GM12878 (cell line): ENCODE measurements at regions not wholly inside any gene's neighbourhood (a gene's known extent, or its start where the extent isn't known, plus 50 kb on each side); places are given as distances from the start of the nearest gene placed in this dataset.

Experiments
- ATAC-seq: fragments of 200-7000 bp; cut with Tn5 transposase; 3 replicates; pipeline ENCODE4 v1.9.1; 2020; ENCODE audit warnings: mild to moderate bottlenecking, moderate library complexity
- BruUV-seq: library from RNA; stranded (reverse); fragments of 400-500 nt; replicated peaks from 2 replicates; lab custom pipeline; 2021; lab: Mats Ljungman, UMichigan
- CTCF ChIA-PET: fragments of 300-600 bp; sonication (Branson Sonifier 250); formaldehyde crosslinking; extraction: SDS; loops from one replicate; lab custom pipeline; 2021; ENCODE audit warnings: inconsistent platforms; lab: Yijun Ruan, JAX
- POLR2A ChIA-PET: fragments of 350-600 bp; formaldehyde crosslinking; extraction: SDS; loops from one replicate; lab custom pipeline; 2021; ENCODE audit warnings: inconsistent platforms; lab: Charles Lee
- RAD21 ChIA-PET: fragments of 300-600 bp; sonication (Branson Sonifier 250); formaldehyde crosslinking; loops from one replicate; lab custom pipeline; 2023; ENCODE audit warnings: antibody characterized with exemption; ENCODE audit not compliant: unreplicated experiment; lab: Charles Lee
- SMC1A ChIA-PET: fragments of 300-600 bp; sonication (Branson Sonifier 250); formaldehyde crosslinking; loops from one replicate; lab custom pipeline; 2023; ENCODE audit not compliant: unreplicated experiment, uncharacterized antibody; lab: Charles Lee
- DNase-seq: peaks from one replicate; pipeline ENCODE4 v3.0.0-alpha.2; 2011; ENCODE audit warnings: low read depth, low spot score
- FAIRE-seq: peaks from 3 replicates; lab custom pipeline; 2011; peaks lifted over from hg19 to GRCh38; lab: Jason Lieb, UNC
- H2AFZ ChIP-seq: 2 replicates; pipeline ENCODE4 v1.6.0; 2011; ENCODE audit warnings: low read depth, low read length, control low read depth; ENCODE audit not compliant: control insufficient read depth
- H3K27ac ChIP-seq: 2 replicates; pipeline ENCODE4 v1.5.1; 2011; ENCODE audit warnings: control low read depth; ENCODE audit not compliant: control insufficient read depth, insufficient read depth
- H3K27me3 ChIP-seq, 2 experiments: replicated peaks in 1 of 2; 2 replicates each; pipeline versions ENCODE4 v1.6.0 to v1.6.1; 2011; ENCODE audit warnings: low read length in 1 of 2; ENCODE audit not compliant: control insufficient read depth in 2 of 2, insufficient read depth in 2 of 2
- H3K36me3 ChIP-seq, 2 experiments: 2 replicates each; pipeline ENCODE4 v1.5.1; 2011; ENCODE audit warnings: low read length in 1 of 2; ENCODE audit not compliant: control insufficient read depth in 2 of 2, insufficient read depth in 2 of 2
- H3K4me1 ChIP-seq: 2 replicates; pipeline ENCODE4 v1.6.1; 2011; ENCODE audit warnings: mild to moderate bottlenecking, low read length, moderate library complexity, mixed read lengths; ENCODE audit not compliant: control insufficient read depth, insufficient read depth
- H3K4me2 ChIP-seq: 2 replicates; pipeline ENCODE4 v1.6.0; 2011; ENCODE audit warnings: control low read depth; ENCODE audit not compliant: control insufficient read depth, insufficient read depth
- H3K4me3 ChIP-seq: fragments of 200-600 bp; sonication (generic); 2 replicates; pipeline ENCODE4 v1.5.1; 2016
- H3K79me2 ChIP-seq: 2 replicates; pipeline ENCODE4 v1.6.0; 2011; ENCODE audit warnings: low read length; ENCODE audit not compliant: control insufficient read depth, insufficient read depth
- H3K9ac ChIP-seq: 2 replicates; pipeline ENCODE4 v1.8.0; 2011; ENCODE audit warnings: low read length, control low read depth, mixed read lengths; ENCODE audit not compliant: control insufficient read depth, insufficient read depth
- H3K9me3 ChIP-seq: replicated peaks from 3 replicates; pipeline ENCODE4 v1.5.1; 2011; ENCODE audit warnings: mild to moderate bottlenecking, low read length; ENCODE audit not compliant: control insufficient read depth, insufficient read depth
- H4K20me1 ChIP-seq: 2 replicates; pipeline ENCODE4 v1.6.0; 2011; ENCODE audit not compliant: control insufficient read depth, insufficient read depth
- ATF7 ChIP-seq: fragments of 450-650 bp; IDR thresholded peaks from 2 replicates; pipeline ENCODE4 v1.6.1; 2016; ENCODE audit warnings: low read depth, mild to moderate bottlenecking
- BCL11A ChIP-seq: IDR thresholded peaks from 2 replicates; pipeline ENCODE4 v1.6.1; 2011; ENCODE audit warnings: low read depth, low read length
- CEBPB ChIP-seq, 2 experiments: fragments of 150-350 bp in 1 of 2; IDR thresholded peaks; 2 replicates each; pipeline ENCODE4 v1.6.1; 2012 to 2014; ENCODE audit warnings: low read depth in 2 of 2, low read length in 2 of 2, borderline replicate concordance in 1 of 2, inconsistent platforms in 1 of 2
- CHD1 ChIP-seq: IDR thresholded peaks from 2 replicates; pipeline ENCODE4 v1.6.1; 2012; ENCODE audit warnings: low read depth, low read length, improper control_type of control experiment
- CHD2 ChIP-seq: IDR thresholded peaks from 2 replicates; pipeline ENCODE4 v1.6.1; 2011; ENCODE audit warnings: low read depth, low read length, improper control_type of control experiment, borderline replicate concordance
- IKZF2 ChIP-seq, 2 experiments: fragments of 450-650 bp; IDR thresholded peaks; 2 replicates each; pipeline ENCODE4 v1.6.1; 2017; ENCODE audit warnings: mild to moderate bottlenecking in 2 of 2, moderate library complexity in 2 of 2
- MAX ChIP-seq: IDR thresholded peaks from 2 replicates; pipeline ENCODE4 v1.6.1; 2012; ENCODE audit warnings: low read depth, low read length, improper control_type of control experiment
- NFYA ChIP-seq: IDR thresholded peaks from 2 replicates; pipeline ENCODE4 v1.6.1; 2011; ENCODE audit warnings: low read depth, mild to moderate bottlenecking, low read length, improper control_type of control experiment, borderline replicate concordance
- NR2C2 ChIP-seq: IDR thresholded peaks from 2 replicates; pipeline ENCODE4 v1.6.1; 2011; ENCODE audit warnings: borderline replicate concordance, low read depth; ENCODE audit not compliant: control insufficient read depth, insufficient read length
- POU2F2 ChIP-seq: IDR thresholded peaks from 3 replicates; pipeline ENCODE4 v1.6.1; 2011; ENCODE audit warnings: low read depth, mild to moderate bottlenecking, low read length, borderline replicate concordance
- RAD21 ChIP-seq: IDR thresholded peaks from 2 replicates; pipeline ENCODE4 v1.6.1; 2011; ENCODE audit warnings: mild to moderate bottlenecking, low read depth, low read length, moderate library complexity; ENCODE audit not compliant: insufficient read depth
- RFX5 ChIP-seq: IDR thresholded peaks from 2 replicates; pipeline ENCODE4 v1.6.1; 2011; ENCODE audit warnings: low read depth, low read length, improper control_type of control experiment
- TBL1XR1 ChIP-seq: IDR thresholded peaks from 2 replicates; pipeline ENCODE4 v1.6.1; 2012; ENCODE audit warnings: low read depth, low read length, improper control_type of control experiment
- ZNF217 ChIP-seq: fragments of 450-650 bp; IDR thresholded peaks from 2 replicates; pipeline ENCODE4 v1.6.1; 2017; ENCODE audit warnings: antibody characterized with exemption, mild to moderate bottlenecking
- WGBS: methylation state at CpG from one replicate; pipeline ENCODE4 v1.1.6; 2016; ENCODE audit warnings: low lambda C conversion rate; ENCODE audit not compliant: insufficient replicate concordance, insufficient coverage; ENCODE audit errors: missing lambda C conversion rate; 5-methylcytosine and 5-hydroxymethylcytosine counted together
- in situ Hi-C: fragments of 300-500 bp; cut with MboI; formaldehyde crosslinking; loops from 9 replicates; pipeline ENCODE4 v1.14.3; 2018; ENCODE audit warnings: mixed read lengths
- intact Hi-C: fragments of 100-400 bp; cut with micrococcal nuclease; formaldehyde crosslinking; loops from one replicate; pipeline ENCODE4 v1.14.2; 2022; ENCODE audit not compliant: unreplicated experiment
- TF ChIP-seq, protein P1 (sequence below): fragments of 450-650 bp; formaldehyde crosslinking; IDR thresholded peaks from 2 replicates; pipeline ENCODE4 v1.4.0; 2020; ENCODE audit warnings: mild to moderate bottlenecking, moderate library complexity
- TF ChIP-seq, protein P2 (sequence below): IDR thresholded peaks from 2 replicates; pipeline ENCODE4 v1.6.1; 2011; ENCODE audit warnings: borderline replicate concordance, low read depth, mild to moderate bottlenecking, moderate library complexity, mixed read lengths, low read length; ENCODE audit not compliant: insufficient read depth; ENCODE audit errors: extremely low read length
- TF ChIP-seq, protein P3 (sequence below): fragments of 450-650 bp; IDR thresholded peaks from 2 replicates; pipeline ENCODE4 v1.6.1; 2017; ENCODE audit warnings: mild to moderate bottlenecking, moderate library complexity

GRCh38 chr14:54123841-54124240, 167.2 kb upstream of the BMP4 start:
- POLR2A ChIA-PET, result no interaction called here
- no peaks in the 10 kb centered on the region for H4K20me1 ChIP-seq
- in situ Hi-C loops, result no loop called here

More at GRCh38 chr14:54123841-54124240, 167.2 kb upstream of the BMP4 start:
- SMC1A ChIA-PET, result no interaction called here
- intact Hi-C loops, result no loop called here
- FAIRE-seq, result no peak
- H3K4me2 ChIP-seq, result no peak overlapping the region
- H3K9ac ChIP-seq, result no peak overlapping the region
- no peaks in the 10 kb centered on the region for H3K36me3 ChIP-seq
- TF ChIP-seq, protein P1, sequence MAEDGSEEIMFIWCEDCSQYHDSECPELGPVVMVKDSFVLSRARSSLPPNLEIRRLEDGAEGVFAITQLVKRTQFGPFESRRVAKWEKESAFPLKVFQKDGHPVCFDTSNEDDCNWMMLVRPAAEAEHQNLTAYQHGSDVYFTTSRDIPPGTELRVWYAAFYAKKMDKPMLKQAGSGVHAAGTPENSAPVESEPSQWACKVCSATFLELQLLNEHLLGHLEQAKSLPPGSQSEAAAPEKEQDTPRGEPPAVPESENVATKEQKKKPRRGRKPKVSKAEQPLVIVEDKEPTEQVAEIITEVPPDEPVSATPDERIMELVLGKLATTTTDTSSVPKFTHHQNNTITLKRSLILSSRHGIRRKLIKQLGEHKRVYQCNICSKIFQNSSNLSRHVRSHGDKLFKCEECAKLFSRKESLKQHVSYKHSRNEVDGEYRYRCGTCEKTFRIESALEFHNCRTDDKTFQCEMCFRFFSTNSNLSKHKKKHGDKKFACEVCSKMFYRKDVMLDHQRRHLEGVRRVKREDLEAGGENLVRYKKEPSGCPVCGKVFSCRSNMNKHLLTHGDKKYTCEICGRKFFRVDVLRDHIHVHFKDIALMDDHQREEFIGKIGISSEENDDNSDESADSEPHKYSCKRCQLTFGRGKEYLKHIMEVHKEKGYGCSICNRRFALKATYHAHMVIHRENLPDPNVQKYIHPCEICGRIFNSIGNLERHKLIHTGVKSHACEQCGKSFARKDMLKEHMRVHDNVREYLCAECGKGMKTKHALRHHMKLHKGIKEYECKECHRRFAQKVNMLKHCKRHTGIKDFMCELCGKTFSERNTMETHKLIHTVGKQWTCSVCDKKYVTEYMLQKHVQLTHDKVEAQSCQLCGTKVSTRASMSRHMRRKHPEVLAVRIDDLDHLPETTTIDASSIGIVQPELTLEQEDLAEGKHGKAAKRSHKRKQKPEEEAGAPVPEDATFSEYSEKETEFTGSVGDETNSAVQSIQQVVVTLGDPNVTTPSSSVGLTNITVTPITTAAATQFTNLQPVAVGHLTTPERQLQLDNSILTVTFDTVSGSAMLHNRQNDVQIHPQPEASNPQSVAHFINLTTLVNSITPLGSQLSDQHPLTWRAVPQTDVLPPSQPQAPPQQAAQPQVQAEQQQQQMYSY (CRISPR knock-in tag), result no peak
- TF ChIP-seq ZNF217 (no peak), TBL1XR1 (no peak), CEBPB (IDR thresholded peaks at IDR 0.05; ENCODE audit: borderline replicate concordance in 1 of 2, low read depth in 2 of 2, low read length in 2 of 2) (no peak), IKZF2 (IDR thresholded peaks at IDR 0.05) (no peak), ATF7 (no peak), MAX (no peak), NR2C2 (no peak), CHD2 (no peak), CHD1 (no peak), BCL11A (no peak), RAD21 (no peak), NFYA (no peak), RFX5 (no peak), POU2F2 (no peak)
- TF ChIP-seq, protein P2, sequence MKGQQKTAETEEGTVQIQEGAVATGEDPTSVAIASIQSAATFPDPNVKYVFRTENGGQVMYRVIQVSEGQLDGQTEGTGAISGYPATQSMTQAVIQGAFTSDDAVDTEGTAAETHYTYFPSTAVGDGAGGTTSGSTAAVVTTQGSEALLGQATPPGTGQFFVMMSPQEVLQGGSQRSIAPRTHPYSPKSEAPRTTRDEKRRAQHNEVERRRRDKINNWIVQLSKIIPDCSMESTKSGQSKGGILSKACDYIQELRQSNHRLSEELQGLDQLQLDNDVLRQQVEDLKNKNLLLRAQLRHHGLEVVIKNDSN, result no peak
- TF ChIP-seq, protein P3, sequence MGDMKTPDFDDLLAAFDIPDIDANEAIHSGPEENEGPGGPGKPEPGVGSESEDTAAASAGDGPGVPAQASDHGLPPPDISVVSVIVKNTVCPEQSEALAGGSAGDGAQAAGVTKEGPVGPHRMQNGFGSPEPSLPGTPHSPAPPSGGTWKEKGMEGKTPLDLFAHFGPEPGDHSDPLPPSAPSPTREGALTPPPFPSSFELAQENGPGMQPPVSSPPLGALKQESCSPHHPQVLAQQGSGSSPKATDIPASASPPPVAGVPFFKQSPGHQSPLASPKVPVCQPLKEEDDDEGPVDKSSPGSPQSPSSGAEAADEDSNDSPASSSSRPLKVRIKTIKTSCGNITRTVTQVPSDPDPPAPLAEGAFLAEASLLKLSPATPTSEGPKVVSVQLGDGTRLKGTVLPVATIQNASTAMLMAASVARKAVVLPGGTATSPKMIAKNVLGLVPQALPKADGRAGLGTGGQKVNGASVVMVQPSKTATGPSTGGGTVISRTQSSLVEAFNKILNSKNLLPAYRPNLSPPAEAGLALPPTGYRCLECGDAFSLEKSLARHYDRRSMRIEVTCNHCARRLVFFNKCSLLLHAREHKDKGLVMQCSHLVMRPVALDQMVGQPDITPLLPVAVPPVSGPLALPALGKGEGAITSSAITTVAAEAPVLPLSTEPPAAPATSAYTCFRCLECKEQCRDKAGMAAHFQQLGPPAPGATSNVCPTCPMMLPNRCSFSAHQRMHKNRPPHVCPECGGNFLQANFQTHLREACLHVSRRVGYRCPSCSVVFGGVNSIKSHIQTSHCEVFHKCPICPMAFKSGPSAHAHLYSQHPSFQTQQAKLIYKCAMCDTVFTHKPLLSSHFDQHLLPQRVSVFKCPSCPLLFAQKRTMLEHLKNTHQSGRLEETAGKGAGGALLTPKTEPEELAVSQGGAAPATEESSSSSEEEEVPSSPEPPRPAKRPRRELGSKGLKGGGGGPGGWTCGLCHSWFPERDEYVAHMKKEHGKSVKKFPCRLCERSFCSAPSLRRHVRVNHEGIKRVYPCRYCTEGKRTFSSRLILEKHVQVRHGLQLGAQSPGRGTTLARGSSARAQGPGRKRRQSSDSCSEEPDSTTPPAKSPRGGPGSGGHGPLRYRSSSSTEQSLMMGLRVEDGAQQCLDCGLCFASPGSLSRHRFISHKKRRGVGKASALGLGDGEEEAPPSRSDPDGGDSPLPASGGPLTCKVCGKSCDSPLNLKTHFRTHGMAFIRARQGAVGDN, result no peak
- 36% methylated on average over 2 of the region's 2 CpGs for WGBS
- ATAC-seq, result no peak
- RAD21 ChIA-PET, result no interaction called here
- H3K79me2 ChIP-seq, result no peaks in the 10 kb centered on the region
- H3K9me3 ChIP-seq, result no peaks in the 10 kb centered on the region
- DNase-seq, result no peak
- H3K27me3 ChIP-seq, result no peaks in the 10 kb centered on the region
- no TSS peak for BruUV-seq
- no peak overlapping the region for H3K4me3 ChIP-seq
- H2AFZ ChIP-seq, result no peak overlapping the region
- no peaks in the 10 kb centered on the region for H3K4me1 ChIP-seq
- CTCF ChIA-PET, result no interaction called here
- H3K27ac ChIP-seq, result no peak overlapping the region
